GM11168 (cell line): ENCODE measurements at regions not wholly inside any gene's neighbourhood (a gene's known extent, or its start where the extent isn't known, plus 50 kb on each side); places are given as distances from the start of the nearest gene placed in this dataset.

Source experiments
- in situ Hi-C: fragments of 300-500 bp; cut with MboI; formaldehyde crosslinking; loops from one replicate; pipeline ENCODE4 v1.12.0; 2022; ENCODE audit warnings: low sequenced_read_pairs; ENCODE audit not compliant: unreplicated experiment

- in situ Hi-C loops: no loop called here
Observed at GRCh38 chr19:31223740-31224534, 125.3 kb downstream of the TSHZ3 start.

GRCh38 chr19:31220540-31220939, 128.7 kb downstream of the TSHZ3 start:
- in situ Hi-C loops: no loop called here

GRCh38 chr19:31214997-31215396, 134.2 kb downstream of the TSHZ3 start:
- in situ Hi-C loops: no loop called here

GRCh38 chr19:31214086-31214485, 135.2 kb downstream of the TSHZ3 start:
- in situ Hi-C loops: no loop called here

- in situ Hi-C loops: no loop called here
Observed at GRCh38 chr19:31211088-31211487, 138.1 kb downstream of the TSHZ3 start.

GRCh38 chr19:31205887-31206518, 143.2 kb downstream of the TSHZ3 start:
- in situ Hi-C loops: no loop called here

- in situ Hi-C loops: no loop called here
Observed at GRCh38 chr19:31204115-31204514, 145.1 kb downstream of the TSHZ3 start.

GRCh38 chr19:31185261-31185660, 164.0 kb downstream of the TSHZ3 start:
- in situ Hi-C loops: no loop called here

- in situ Hi-C loops: no loop called here
Observed at GRCh38 chr19:31181535-31181934, 167.7 kb downstream of the TSHZ3 start.

GRCh38 chr19:31180907-31181306, 168.3 kb downstream of the TSHZ3 start:
- in situ Hi-C loops: no loop called here

GRCh38 chr19:31179471-31179852, 169.8 kb downstream of the TSHZ3 start:
- in situ Hi-C loops: no loop called here

GRCh38 chr19:31178833-31179470, 170.3 kb downstream of the TSHZ3 start:
- in situ Hi-C loops: no loop called here

GRCh38 chr19:31177246-31177645, 172.0 kb downstream of the TSHZ3 start:
- in situ Hi-C loops: no loop called here

GRCh38 chr19:31175564-31176348, 173.5 kb downstream of the TSHZ3 start:
- in situ Hi-C loops: no loop called here

- in situ Hi-C loops: no loop called here
Observed at GRCh38 chr19:31174948-31175347, 174.3 kb downstream of the TSHZ3 start.

GRCh38 chr19:31173991-31174390, 175.2 kb downstream of the TSHZ3 start:
- in situ Hi-C loops: no loop called here

GRCh38 chr19:31171936-31172335, 177.3 kb downstream of the TSHZ3 start:
- in situ Hi-C loops: no loop called here

- in situ Hi-C loops: no loop called here
Observed at GRCh38 chr19:31170046-31170445, 179.2 kb downstream of the TSHZ3 start.

- in situ Hi-C loops: no loop called here
Observed at GRCh38 chr19:31168106-31168625, 181.1 kb downstream of the TSHZ3 start.

- in situ Hi-C loops: no loop called here
Observed at GRCh38 chr19:31167690-31168089, 181.5 kb downstream of the TSHZ3 start.
